HL-60 (cell line): ENCODE measurements at regions not wholly inside any gene's neighbourhood (a gene's known extent, or its start where the extent isn't known, plus 50 kb on each side); places are given as distances from the start of the nearest gene placed in this dataset.

Experiments
- DNase-seq, 2 experiments: peaks; one replicate each; pipeline ENCODE4 v3.0.0-alpha.2; 2010 to 2020; ENCODE audit warnings: low read depth in 1 of 2, low spot score in 1 of 2
- H3K27ac ChIP-seq: fragments of 250-450 bp; sonication (Bioruptor Pico); replicated peaks from 2 replicates; pipeline ENCODE4 v1.5.1; 2020; ENCODE audit warnings: mild to moderate bottlenecking, moderate library complexity
- H3K27me3 ChIP-seq: fragments of 250-450 bp; sonication (Bioruptor Pico); 2 replicates; pipeline ENCODE4 v1.5.1; 2021; ENCODE audit warnings: mild to moderate bottlenecking, moderate library complexity; ENCODE audit not compliant: insufficient read depth, poor library complexity, severe bottlenecking
- H3K4me3 ChIP-seq: replicated peaks from 2 replicates; pipeline ENCODE4 v1.5.1; 2011; ENCODE audit warnings: mild to moderate bottlenecking, control low read depth, low read length; ENCODE audit not compliant: insufficient read depth
- CTCF ChIP-seq: IDR thresholded peaks from one replicate; pipeline ENCODE4 v1.5.1; 2011; ENCODE audit warnings: low read length, control low read depth, inconsistent platforms; ENCODE audit not compliant: insufficient read depth
- GABPA ChIP-seq: IDR thresholded peaks from 2 replicates; pipeline ENCODE4 v1.6.1; 2012; ENCODE audit warnings: low read depth
- POLR2AphosphoS5 ChIP-seq: IDR thresholded peaks from 2 replicates; pipeline ENCODE4 v1.6.1; 2012; ENCODE audit warnings: low read depth
- REST ChIP-seq: IDR thresholded peaks from 2 replicates; pipeline ENCODE4 v1.6.1; 2012; ENCODE audit warnings: low read depth; ENCODE audit not compliant: insufficient replicate concordance
- SPI1 ChIP-seq: IDR thresholded peaks from 2 replicates; pipeline ENCODE4 v1.6.1; 2012; ENCODE audit warnings: low read depth, mild to moderate bottlenecking, borderline replicate concordance

DNA sequence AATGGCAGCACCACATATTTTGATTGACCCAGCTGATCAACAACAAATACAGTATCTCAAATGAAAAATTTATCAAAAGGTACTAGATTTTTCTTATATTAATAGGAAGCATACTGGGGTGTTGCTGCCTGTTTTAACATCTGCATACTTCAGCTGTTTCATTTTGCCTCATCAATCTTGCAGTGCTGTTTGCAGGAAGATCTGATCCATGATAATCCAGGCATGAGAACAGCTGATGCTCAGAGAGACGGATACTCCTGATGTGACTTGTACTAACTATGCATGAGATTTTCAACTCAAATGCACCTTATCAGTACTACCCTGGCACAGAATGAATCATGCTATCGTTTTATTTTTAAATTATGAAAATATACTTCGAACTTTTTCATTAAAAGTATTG is 2136.8 kb downstream of the PCDH9 start:
- Histone ChIP-seq H3K27me3 (no peaks in the 10 kb centered on the region), H3K27ac (no peak overlapping the region), H3K4me3 (no peak overlapping the region)
- TF ChIP-seq GABPA (no peak), REST (no peak), POLR2AphosphoS5 (no peak), CTCF (no peak), SPI1 (no peak)
- DNase-seq, result no peak

DNA sequence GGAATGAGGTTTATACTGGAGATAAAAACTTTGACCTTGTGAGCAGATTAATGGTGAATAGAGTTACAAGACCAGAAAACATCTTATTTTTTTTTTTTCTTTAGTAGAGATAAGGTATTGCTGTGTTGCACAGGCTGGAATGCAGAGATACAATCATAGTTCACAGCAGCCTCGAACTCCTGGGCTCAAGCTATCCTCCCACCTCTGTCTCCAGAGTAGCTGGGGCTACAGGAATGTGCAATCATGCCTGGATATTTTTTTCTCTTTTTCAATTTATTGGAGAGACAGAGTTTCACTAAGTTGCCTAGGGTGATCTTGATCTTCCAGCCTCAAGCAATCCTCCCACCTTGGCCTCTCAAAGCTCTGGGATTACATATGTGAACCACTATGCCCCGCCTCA is 2139.1 kb downstream of the PCDH9 start:
- no peak overlapping the region for H3K4me3 ChIP-seq
- TF ChIP-seq GABPA (no peak), SPI1 (no peak), REST (no peak), CTCF (no peak), POLR2AphosphoS5 (no peak)
- H3K27me3 ChIP-seq, result no peaks in the 10 kb centered on the region
- no peak for DNase-seq
- no peak overlapping the region for H3K27ac ChIP-seq

GRCh38 chr13:65090186-65090585 is 2139.9 kb downstream of the PCDH9 start:
- TF ChIP-seq POLR2AphosphoS5 (no peak), GABPA (no peak), REST (no peak), SPI1 (no peak), CTCF (no peak)
- no peak overlapping the region for H3K4me3 ChIP-seq
- no peak for DNase-seq
- no peaks in the 10 kb centered on the region for H3K27me3 ChIP-seq
- no peak overlapping the region for H3K27ac ChIP-seq
